ENCODE measurements at regions not wholly inside any gene's neighbourhood (a gene's known extent, or its start where the extent isn't known, plus 50 kb on each side); places are given as distances from the start of the nearest gene placed in this dataset.

- DNase-seq: no peak
Measured at GRCh38 chr14:38761033-38761432, 342.0 kb downstream of the SEC23A start.

GRCh38 chr14:38758661-38759060 lies 344.4 kb downstream of the SEC23A start:
- no peak for DNase-seq

- DNase-seq: no peak
Measured at GRCh38 chr14:38755036-38755435, 348.0 kb downstream of the SEC23A start.

GRCh38 chr14:38752750-38753149 lies 350.3 kb downstream of the SEC23A start:
- DNase-seq: no peak

- no peak for DNase-seq
Measured at GRCh38 chr14:38752341-38752740, 350.7 kb downstream of the SEC23A start.

- DNase-seq: no peak
Measured at GRCh38 chr14:38751459-38751858, 351.6 kb downstream of the SEC23A start.

GRCh38 chr14:38749936-38750335 lies 353.1 kb downstream of the SEC23A start:
- DNase-seq: no peak

GRCh38 chr14:38745861-38746260 lies 357.2 kb downstream of the SEC23A start:
- DNase-seq: no peak

GRCh38 chr14:38743966-38744584 lies 359.0 kb downstream of the SEC23A start:
- DNase-seq: no peak

GRCh38 chr14:38737686-38738407 lies 365.2 kb downstream of the SEC23A start:
- no peak for DNase-seq

GRCh38 chr14:38735005-38735404 lies 368.0 kb downstream of the SEC23A start:
- no peak for DNase-seq

GRCh38 chr14:38731962-38732361 lies 371.1 kb downstream of the SEC23A start:
- no peak for DNase-seq

GRCh38 chr14:38730420-38730819 lies 372.6 kb downstream of the SEC23A start:
- DNase-seq: no peak

- DNase-seq: no peak
Measured at GRCh38 chr14:38727731-38728130, 375.3 kb downstream of the SEC23A start.

GRCh38 chr14:38724621-38725020 lies 378.4 kb downstream of the SEC23A start:
- DNase-seq: no peak

- no peak for DNase-seq
Measured at GRCh38 chr14:38723959-38724358, 379.1 kb downstream of the SEC23A start.

GRCh38 chr14:38723277-38723676 lies 379.8 kb downstream of the SEC23A start:
- DNase-seq: no peak

GRCh38 chr14:38721822-38722431 lies 381.1 kb downstream of the SEC23A start:
- peak; percentile 38 for DNase-seq

GRCh38 chr14:38718519-38718918 lies 384.5 kb downstream of the SEC23A start:
- DNase-seq: no peak

GRCh38 chr14:38716926-38717325 lies 386.1 kb downstream of the SEC23A start:
- DNase-seq: no peak

- no peak for DNase-seq
Measured at GRCh38 chr14:38710881-38711280, 392.2 kb downstream of the SEC23A start.

- DNase-seq: no peak
Measured at GRCh38 chr14:38710196-38710595, 392.8 kb downstream of the SEC23A start.

- no peak for DNase-seq
Measured at GRCh38 chr14:38705220-38705619, 397.8 kb downstream of the SEC23A start.

- DNase-seq: no peak
Measured at GRCh38 chr14:38704220-38704619, 398.8 kb downstream of the SEC23A start.

Measured in NCI-H2029 treated with DMSO at 0.1 percent for 48 hours (cell line).